ENCODE measurements at regions not wholly inside any gene's neighbourhood (a gene's known extent, or its start where the extent isn't known, plus 50 kb on each side); places are given as distances from the start of the nearest gene placed in this dataset.

DNA sequence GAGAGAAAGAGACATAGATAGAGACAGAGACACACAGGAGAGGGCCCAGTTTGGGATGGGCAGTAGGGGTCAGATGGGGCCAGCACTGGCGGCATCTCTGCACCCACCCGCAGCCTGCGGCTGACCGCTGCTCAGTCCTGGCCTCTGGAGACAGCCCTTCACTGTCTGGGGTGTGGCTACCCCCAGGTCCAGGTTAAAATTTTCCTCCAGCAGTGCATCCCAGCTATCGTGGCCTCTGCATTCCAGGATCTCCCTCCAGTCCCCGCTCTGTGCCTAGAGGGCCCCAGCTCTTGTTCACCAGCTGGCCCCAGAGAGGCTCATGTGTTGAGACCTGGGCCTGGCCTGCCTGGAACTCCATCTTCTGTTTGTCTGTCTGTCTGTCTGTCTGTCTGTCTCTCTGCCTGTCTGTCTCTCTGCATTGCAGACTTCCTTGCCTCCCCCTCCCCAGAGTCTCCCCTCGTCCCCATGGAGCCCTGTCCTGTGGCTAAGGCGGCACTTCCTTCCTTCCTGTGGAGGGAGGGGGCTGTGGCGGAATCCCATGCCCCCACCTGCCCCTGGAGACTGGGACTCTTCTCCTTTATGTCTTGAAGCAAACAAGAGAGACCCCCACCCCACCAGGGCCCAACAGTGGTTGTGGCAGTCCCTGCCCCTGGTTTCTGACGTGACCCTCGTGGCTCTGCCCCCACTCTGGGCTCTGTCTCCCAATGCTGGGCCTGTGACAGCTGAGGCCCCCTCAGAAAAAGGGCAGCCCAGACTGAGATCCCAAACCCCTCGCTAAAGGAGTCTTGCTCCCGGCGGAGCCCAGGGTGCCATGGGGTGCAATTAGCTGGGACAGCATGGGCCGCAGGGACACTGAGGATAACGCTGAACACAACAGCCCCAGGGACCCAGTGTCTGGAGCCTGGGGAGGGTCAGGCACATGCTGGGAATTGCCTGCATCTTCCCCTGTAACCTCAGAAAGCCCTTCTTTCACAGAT, 241.8 kb downstream of the NPHP4 start:
- Histone ChIP-seq H3K9me3 (ENCODE audit: control insufficient read depth in 1 of 2, insufficient read depth in 1 of 2, low read depth in 1 of 2, low read length in 2 of 2) (no peaks in the 10 kb centered on the region), H3K9me2 (ENCODE audit: insufficient read depth) (no peaks in the 10 kb centered on the region), H3K4me2 (ENCODE audit: low read length) (no peak overlapping the region), H2AFZ (ENCODE audit: low read depth, low read length, poor library complexity, severe bottlenecking) (no peak overlapping the region), H3K9ac (ENCODE audit: low read length) (no peak overlapping the region), H4K20me1 (ENCODE audit: insufficient read depth) (no peaks in the 10 kb centered on the region), H3K79me2 (ENCODE audit: insufficient read depth, low read length) (no peaks in the 10 kb centered on the region), H3K27ac (ENCODE audit: low read depth, low read length) (no peak overlapping the region), H3K27me3 (ENCODE audit: insufficient read depth, low read length) (no peaks in the 10 kb centered on the region), H3K36me3 (ENCODE audit: control insufficient read depth in 1 of 2, insufficient read depth in 2 of 2, low read length in 2 of 2) (no peaks in the 10 kb centered on the region), H3K4me1 (ENCODE audit: control insufficient read depth in 1 of 2, insufficient read depth in 2 of 2, low read length in 2 of 2) (no peaks in the 10 kb centered on the region), H3K4me3 (replicated peaks in 1 of 2; ENCODE audit: low read depth in 1 of 2, low read length in 2 of 2) (no peak overlapping the region)
- no peak for TF ChIP-seq ZFX (IDR thresholded peaks at IDR 0.05)
- TF ChIP-seq CEBPB (IDR thresholded peaks at IDR 0.05; ENCODE audit: low read depth): no peak
- no peak for TF ChIP-seq ZNF274 (IDR thresholded peaks at IDR 0.05; ENCODE audit: low read depth, low read length)
- TF ChIP-seq SP1 (IDR thresholded peaks at IDR 0.05; ENCODE audit: low read depth): no peak
- TF ChIP-seq ELF1 (IDR thresholded peaks at IDR 0.05; ENCODE audit: borderline replicate concordance, low read depth): no peak
- TF ChIP-seq SRF (IDR thresholded peaks at IDR 0.05; ENCODE audit: low read depth): no peak
- no peak for TF ChIP-seq EZH2 (IDR thresholded peaks at IDR 0.05)
- TF ChIP-seq POLR2A (IDR thresholded peaks at IDR 0.05; ENCODE audit: borderline replicate concordance, extremely low read depth, insufficient read depth, insufficient read length): no peak
- TF ChIP-seq JUND (IDR thresholded peaks at IDR 0.05): no peak
- no peak for TF ChIP-seq POLR2AphosphoS5 (IDR thresholded peaks at IDR 0.05; ENCODE audit: low read depth, low read length)
- no peak for TF ChIP-seq RAD21 (IDR thresholded peaks at IDR 0.05; ENCODE audit: low read depth)
- TF ChIP-seq, protein P1, sequence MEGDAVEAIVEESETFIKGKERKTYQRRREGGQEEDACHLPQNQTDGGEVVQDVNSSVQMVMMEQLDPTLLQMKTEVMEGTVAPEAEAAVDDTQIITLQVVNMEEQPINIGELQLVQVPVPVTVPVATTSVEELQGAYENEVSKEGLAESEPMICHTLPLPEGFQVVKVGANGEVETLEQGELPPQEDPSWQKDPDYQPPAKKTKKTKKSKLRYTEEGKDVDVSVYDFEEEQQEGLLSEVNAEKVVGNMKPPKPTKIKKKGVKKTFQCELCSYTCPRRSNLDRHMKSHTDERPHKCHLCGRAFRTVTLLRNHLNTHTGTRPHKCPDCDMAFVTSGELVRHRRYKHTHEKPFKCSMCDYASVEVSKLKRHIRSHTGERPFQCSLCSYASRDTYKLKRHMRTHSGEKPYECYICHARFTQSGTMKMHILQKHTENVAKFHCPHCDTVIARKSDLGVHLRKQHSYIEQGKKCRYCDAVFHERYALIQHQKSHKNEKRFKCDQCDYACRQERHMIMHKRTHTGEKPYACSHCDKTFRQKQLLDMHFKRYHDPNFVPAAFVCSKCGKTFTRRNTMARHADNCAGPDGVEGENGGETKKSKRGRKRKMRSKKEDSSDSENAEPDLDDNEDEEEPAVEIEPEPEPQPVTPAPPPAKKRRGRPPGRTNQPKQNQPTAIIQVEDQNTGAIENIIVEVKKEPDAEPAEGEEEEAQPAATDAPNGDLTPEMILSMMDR (IDR thresholded peaks at IDR 0.05 in 2 of 3, conservative IDR thresholded peaks at IDR 0.05 in 1 of 3; ENCODE audit: borderline replicate concordance in 1 of 3, insufficient read depth in 1 of 3, low read depth in 2 of 3, low read length in 2 of 3): no peak
- no TSS peak for BruUV-seq (replicated peaks)
- no peak for ATAC-seq
- DNase-seq (ENCODE audit: low read depth, low spot score): no peak
- RAD21 ChIA-PET (ENCODE audit: low non-redundant PET in 1 of 2, low total read pairs in 2 of 2, uncharacterized antibody in 2 of 2, unreplicated experiment in 2 of 2): no interaction called here
- CTCF ChIA-PET: no interaction called here
- intact Hi-C loops (cut with micrococcal nuclease): no loop called here
- POLR2A ChIA-PET: no interaction called here

All from HCT116 (cell line).